IMR-90 (cell line): ENCODE measurements at regions not wholly inside any gene's neighbourhood (a gene's known extent, or its start where the extent isn't known, plus 50 kb on each side); places are given as distances from the start of the nearest gene placed in this dataset.

Source experiments
- ATAC-seq: fragments of 200-7000 bp; cut with Tn5 transposase; 2 replicates; pipeline ENCODE4 v1.9.1; 2020; ENCODE audit warnings: low read depth, mild to moderate bottlenecking, moderate library complexity
- BruUV-seq: library from RNA; stranded (reverse); fragments of 400-500 nt; replicated peaks from 2 replicates; lab custom pipeline; 2021; lab: Mats Ljungman, UMichigan
- CTCF ChIA-PET: fragments of 300-600 bp; formaldehyde crosslinking; extraction: SDS; loops from one replicate; lab custom pipeline; 2021; ENCODE audit warnings: antibody characterized with exemption; lab: Yijun Ruan, JAX
- POLR2A ChIA-PET: fragments of 300-600 bp; sonication (Branson Sonifier 250); formaldehyde crosslinking; loops from one replicate; lab custom pipeline; 2022; ENCODE audit warnings: antibody characterized with exemption; ENCODE audit not compliant: unreplicated experiment; lab: Charles Lee
- DNase-seq: peaks from one replicate; pipeline ENCODE4 v3.0.0; 2013
- H2AFZ ChIP-seq: replicated peaks from 2 replicates; pipeline ENCODE3; 2013; ENCODE audit warnings: low read length, mild to moderate bottlenecking; ENCODE audit not compliant: poor library complexity
- H2AK5ac ChIP-seq: 2 replicates; pipeline ENCODE4 v1.6.1; 2013; ENCODE audit warnings: low read depth, low read length, inconsistent platforms
- H2AK9ac ChIP-seq: replicated peaks from 2 replicates; pipeline ENCODE3; 2013; ENCODE audit warnings: mild to moderate bottlenecking, low read depth, low read length, moderate library complexity; ENCODE audit not compliant: poor library complexity
- H2BK120ac ChIP-seq: 2 replicates; pipeline ENCODE4 v1.6.1; 2013; ENCODE audit warnings: low read depth, low read length, inconsistent platforms
- H2BK15ac ChIP-seq: 3 replicates; pipeline ENCODE4 v1.6.1; 2013; ENCODE audit warnings: low read depth, low read length, inconsistent platforms
- H2BK20ac ChIP-seq: 2 replicates; pipeline ENCODE4 v1.6.1; 2013; ENCODE audit warnings: low read depth, mild to moderate bottlenecking, inconsistent platforms, low read length, moderate library complexity
- H2BK5ac ChIP-seq: 2 replicates; pipeline ENCODE4 v1.6.1; 2013; ENCODE audit warnings: mild to moderate bottlenecking, low read depth, low read length, inconsistent platforms; ENCODE audit not compliant: poor library complexity, severe bottlenecking
- H3K14ac ChIP-seq: replicated peaks from 2 replicates; pipeline ENCODE4 v1.6.1; 2013; ENCODE audit warnings: low read depth, low read length, inconsistent platforms
- H3K18ac ChIP-seq: 2 replicates; pipeline ENCODE4 v1.6.1; 2013; ENCODE audit warnings: low read depth, low read length, control low read depth
- H3K23ac ChIP-seq: 2 replicates; pipeline ENCODE4 v1.6.1; 2013; ENCODE audit warnings: low read depth, low read length, inconsistent platforms
- H3K27ac ChIP-seq: 2 replicates; pipeline ENCODE4 v1.5.1; 2013; ENCODE audit warnings: mild to moderate bottlenecking, control low read depth, low read length; ENCODE audit not compliant: insufficient read depth
- H3K27me3 ChIP-seq: 2 replicates; pipeline ENCODE4 v1.6.1; 2013; ENCODE audit warnings: low read length; ENCODE audit not compliant: control insufficient read depth, insufficient read depth
- H3K36me3 ChIP-seq: 2 replicates; pipeline ENCODE4 v1.6.1; 2013; ENCODE audit warnings: low read length, mixed read lengths; ENCODE audit not compliant: control insufficient read depth, insufficient read depth
- H3K4ac ChIP-seq: 2 replicates; pipeline ENCODE4 v1.6.1; 2013; ENCODE audit warnings: low read depth, low read length, inconsistent platforms
- H3K4me1 ChIP-seq: 2 replicates; pipeline ENCODE4 v1.6.1; 2013; ENCODE audit warnings: low read length, mixed read lengths; ENCODE audit not compliant: control insufficient read depth, insufficient read depth
- H3K4me2 ChIP-seq: 2 replicates; pipeline ENCODE4 v1.6.1; 2013; ENCODE audit warnings: low read depth, mild to moderate bottlenecking, control low read depth, low read length, moderate library complexity
- H3K4me3 ChIP-seq: 2 replicates; pipeline ENCODE4 v1.5.1; 2013; ENCODE audit warnings: low read depth, mild to moderate bottlenecking, control low read depth, low read length, moderate library complexity; ENCODE audit not compliant: insufficient read depth
- H3K56ac ChIP-seq: 2 replicates; pipeline ENCODE4 v1.6.1; 2013; ENCODE audit warnings: low read length, inconsistent platforms; ENCODE audit not compliant: insufficient read depth; ENCODE audit errors: extremely low read depth
- H3K79me1 ChIP-seq, 2 experiments: 2 replicates each; pipeline ENCODE4 v1.6.1; 2013; ENCODE audit warnings: low read length in 2 of 2, inconsistent platforms in 1 of 2, low read depth in 1 of 2
- H3K9ac ChIP-seq: 2 replicates; pipeline ENCODE4 v1.6.1; 2013; ENCODE audit warnings: low read depth, low read length, control low read depth
- H3K9me1 ChIP-seq: 2 replicates; pipeline ENCODE4 v1.6.1; 2013; ENCODE audit warnings: low read length, inconsistent platforms; ENCODE audit not compliant: insufficient read depth
- H3K9me3 ChIP-seq: 2 replicates; pipeline ENCODE4 v1.6.1; 2013; ENCODE audit warnings: low read length; ENCODE audit not compliant: control insufficient read depth, insufficient read depth
- H4K20me1 ChIP-seq: 2 replicates; pipeline ENCODE4 v1.6.1; 2013; ENCODE audit warnings: low read length, inconsistent platforms; ENCODE audit not compliant: insufficient read depth
- H4K5ac ChIP-seq: 2 replicates; pipeline ENCODE4 v1.6.1; 2013; ENCODE audit warnings: mild to moderate bottlenecking, low read depth, low read length, control low read depth
- H4K8ac ChIP-seq, 2 experiments: 2 replicates each; pipeline ENCODE4 v1.6.1; 2013; ENCODE audit warnings: low read depth in 2 of 2, low read length in 2 of 2, control low read depth in 1 of 2, inconsistent platforms in 1 of 2
- H4K91ac ChIP-seq: 2 replicates; pipeline ENCODE4 v1.6.1; 2013; ENCODE audit warnings: low read depth, low read length, inconsistent platforms; ENCODE audit not compliant: insufficient read depth
- BHLHE40 ChIP-seq: fragments of 150-350 bp; IDR thresholded peaks from 2 replicates; pipeline ENCODE4 v1.6.1; 2016; ENCODE audit warnings: mild to moderate bottlenecking, low read depth, low read length
- CEBPB ChIP-seq: IDR thresholded peaks from 2 replicates; pipeline ENCODE4 v1.6.1; 2012; ENCODE audit warnings: low read depth, low read length, improper control_type of control experiment
- CHD1 ChIP-seq: IDR thresholded peaks from 2 replicates; pipeline ENCODE4 v1.6.1; 2012; ENCODE audit warnings: low read depth, low read length, improper control_type of control experiment
- CTCF ChIP-seq: conservative IDR thresholded peaks from 2 replicates; pipeline ENCODE4 v1.5.1; 2012; ENCODE audit warnings: mild to moderate bottlenecking, low read depth, low read length, improper control_type of control experiment
- ELK1 ChIP-seq: fragments of 150-350 bp; IDR thresholded peaks from 2 replicates; pipeline ENCODE4 v1.6.1; 2016; ENCODE audit warnings: low read depth, mild to moderate bottlenecking, low read length, moderate library complexity, borderline replicate concordance
- MAZ ChIP-seq: IDR thresholded peaks from 2 replicates; pipeline ENCODE4 v1.6.1; 2012; ENCODE audit warnings: low read depth, mild to moderate bottlenecking, low read length, improper control_type of control experiment, moderate library complexity, borderline replicate concordance
- NFE2L2 ChIP-seq: fragments of 150-350 bp; IDR thresholded peaks from 2 replicates; pipeline ENCODE4 v1.6.1; 2016; ENCODE audit warnings: low read depth, mild to moderate bottlenecking, low read length
- POLR2A ChIP-seq: IDR thresholded peaks from 2 replicates; pipeline ENCODE4 v1.6.1; 2012; ENCODE audit warnings: mild to moderate bottlenecking, low read depth, low read length
- RAD21 ChIP-seq: IDR thresholded peaks from 2 replicates; pipeline ENCODE4 v1.6.1; 2012; ENCODE audit warnings: low read length, improper control_type of control experiment
- RCOR1 ChIP-seq: IDR thresholded peaks from 2 replicates; pipeline ENCODE4 v1.6.1; 2012; ENCODE audit warnings: mild to moderate bottlenecking, low read length, improper control_type of control experiment; ENCODE audit not compliant: insufficient replicate concordance
- SMC3 ChIP-seq: fragments of 150-350 bp; IDR thresholded peaks from 2 replicates; pipeline ENCODE4 v1.6.1; 2016; ENCODE audit warnings: low read depth, mild to moderate bottlenecking, antibody characterized with exemption, low read length, moderate library complexity
- USF2 ChIP-seq: fragments of 150-350 bp; IDR thresholded peaks from 2 replicates; pipeline ENCODE4 v1.6.1; 2017; ENCODE audit warnings: mild to moderate bottlenecking, antibody characterized with exemption, low read length, low read depth
- WGBS, 2 experiments: methylation state at CpG; one replicate each; pipeline versions ENCODE4 v1.1.5 to v1.1.7; 2013; ENCODE audit warnings: missing lambda C conversion rate in 2 of 2; ENCODE audit not compliant: insufficient read length in 1 of 2; ENCODE audit errors: extremely low coverage in 2 of 2; 5-methylcytosine and 5-hydroxymethylcytosine counted together
- dilution Hi-C: fragments of 300-500 bp; cut with HindIII; formaldehyde crosslinking; loops from one replicate; pipeline ENCODE4 v1.14.3; 2018; ENCODE audit warnings: low sequenced_read_pairs; ENCODE audit not compliant: unreplicated experiment
- in situ Hi-C: fragments of 300-500 bp; cut with MboI; formaldehyde crosslinking; loops from 3 replicates; pipeline ENCODE4 v1.14.3; 2019; ENCODE audit warnings: low sequenced_read_pairs, inconsistent platforms, mixed read lengths
- intact Hi-C: fragments of 100-400 bp; cut with micrococcal nuclease; formaldehyde crosslinking; loops from 2 replicates; pipeline ENCODE4 v1.10.0; 2022

GRCh38 chr14:83529531-83529930 lies 1995.9 kb upstream of the SEL1L start:
- Histone ChIP-seq H3K4ac (no peak overlapping the region), H3K9ac (no peak overlapping the region), H3K9me3 (no peaks in the 10 kb centered on the region), H3K36me3 (no peaks in the 10 kb centered on the region), H3K4me3 (no peak overlapping the region), H2BK15ac (no peak overlapping the region), H4K8ac (no peak overlapping the region), H3K23ac (no peak overlapping the region), H4K91ac (no peak overlapping the region), H4K5ac (no peak overlapping the region), H3K18ac (peak overlapping the region; percentile 59; the same call in 1 of the 2 replicates), H3K56ac (no peak overlapping the region), H3K4me2 (no peak overlapping the region), H2BK20ac (no peak overlapping the region), H3K14ac (no peak overlapping the region), H2BK120ac (no peak overlapping the region), H3K79me1 (no peaks in the 10 kb centered on the region), H2AK5ac (no peak overlapping the region), H3K9me1 (no peaks in the 10 kb centered on the region; the same call in 1 of the 2 replicates), H2AFZ (no peak overlapping the region), H2BK5ac (peak overlapping the region; percentile 24), H2AK9ac (no peak overlapping the region), H3K27ac (no peak overlapping the region), H3K4me1 (no peaks in the 10 kb centered on the region), H3K27me3 (no peaks in the 10 kb centered on the region), H4K20me1 (no peaks in the 10 kb centered on the region)
- intact Hi-C loops = no loop called here
- BruUV-seq = no TSS peak
- DNase-seq (peak; percentile 61), ATAC-seq (no peak)
- POLR2A ChIA-PET = no interaction called here
- TF ChIP-seq USF2 (no peak), CEBPB (no peak), CTCF (no peak), POLR2A (no peak), BHLHE40 (no peak), SMC3 (no peak), NFE2L2 (no peak), CHD1 (no peak), MAZ (no peak), ELK1 (no peak), RAD21 (no peak), RCOR1 (no peak)
- WGBS, 2 experiments = no CpG with 5 or more reads among the region's 2 CpGs
- dilution Hi-C loops = no loop called here
- CTCF ChIA-PET = interaction anchor here (0.7 kb wide), 1 partner anchor 623 kb away, joined by 5 read pairs; no protein-coding TSS in a partner anchor
- in situ Hi-C loops = no loop called here
